ENCODE measurements at regions not wholly inside any gene's neighbourhood (a gene's known extent, or its start where the extent isn't known, plus 50 kb on each side); places are given as distances from the start of the nearest gene placed in this dataset.

GRCh38 chr13:91187522-91187921 is 160.0 kb upstream of the MIR17HG start:
- DNase-seq (ENCODE audit: low read depth, low spot score) = no peak

GRCh38 chr13:91189506-91189905 is 158.0 kb upstream of the MIR17HG start:
- DNase-seq (ENCODE audit: low read depth, low spot score) = no peak

- DNase-seq (ENCODE audit: low read depth, low spot score) = no peak
These were observed 154.1 kb upstream of the MIR17HG start for GRCh38 chr13:91193358-91193757.

- DNase-seq (ENCODE audit: low read depth, low spot score) = no peak
These were observed 151.7 kb upstream of the MIR17HG start for GRCh38 chr13:91195789-91196188.

- no peak for DNase-seq (ENCODE audit: low read depth, low spot score)
These were observed 150.5 kb upstream of the MIR17HG start for GRCh38 chr13:91196958-91197357.

- no peak for DNase-seq (ENCODE audit: low read depth, low spot score)
These were observed 147.6 kb upstream of the MIR17HG start for GRCh38 chr13:91199866-91200265.

GRCh38 chr13:91200486-91200885 is 147.0 kb upstream of the MIR17HG start:
- DNase-seq (ENCODE audit: low read depth, low spot score) = no peak

GRCh38 chr13:91203430-91203829 is 144.1 kb upstream of the MIR17HG start:
- DNase-seq (ENCODE audit: low read depth, low spot score) = no peak

- DNase-seq (ENCODE audit: low read depth, low spot score) = no peak
These were observed 140.2 kb upstream of the MIR17HG start for GRCh38 chr13:91207261-91207660.

GRCh38 chr13:91211510-91211909 is 136.0 kb upstream of the MIR17HG start:
- DNase-seq (ENCODE audit: low read depth, low spot score) = no peak

- no peak for DNase-seq (ENCODE audit: low read depth, low spot score)
These were observed 135.3 kb upstream of the MIR17HG start for GRCh38 chr13:91212231-91212630.

- DNase-seq (ENCODE audit: low read depth, low spot score) = no peak
These were observed 133.5 kb upstream of the MIR17HG start for GRCh38 chr13:91214031-91214430.

GRCh38 chr13:91216928-91217700 is 130.4 kb upstream of the MIR17HG start:
- DNase-seq (ENCODE audit: low read depth, low spot score) = no peak

GRCh38 chr13:91219201-91219600 is 128.3 kb upstream of the MIR17HG start:
- DNase-seq (ENCODE audit: low read depth, low spot score) = no peak

GRCh38 chr13:91220872-91221271 is 126.6 kb upstream of the MIR17HG start:
- DNase-seq (ENCODE audit: low read depth, low spot score) = no peak

GRCh38 chr13:91228108-91228507 is 119.4 kb upstream of the MIR17HG start:
- no peak for DNase-seq (ENCODE audit: low read depth, low spot score)

- no peak for DNase-seq (ENCODE audit: low read depth, low spot score)
These were observed 118.5 kb upstream of the MIR17HG start for GRCh38 chr13:91228940-91229339.

- DNase-seq (ENCODE audit: low read depth, low spot score) = no peak
These were observed 114.8 kb upstream of the MIR17HG start for GRCh38 chr13:91232716-91233115.

GRCh38 chr13:91233291-91233690 is 114.2 kb upstream of the MIR17HG start:
- DNase-seq (ENCODE audit: low read depth, low spot score) = no peak

- no peak for DNase-seq (ENCODE audit: low read depth, low spot score)
These were observed 111.3 kb upstream of the MIR17HG start for GRCh38 chr13:91236182-91236581.

- DNase-seq (ENCODE audit: low read depth, low spot score) = no peak
These were observed 110.6 kb upstream of the MIR17HG start for GRCh38 chr13:91236921-91237320.

- no peak for DNase-seq (ENCODE audit: low read depth, low spot score)
These were observed 109.5 kb upstream of the MIR17HG start for GRCh38 chr13:91238036-91238435.

GRCh38 chr13:91240341-91240740 is 107.1 kb upstream of the MIR17HG start:
- DNase-seq (ENCODE audit: low read depth, low spot score) = no peak

Data from activated naive CD8-positive, alpha-beta T cell treated with anti-CD3 and anti-CD28 coated beads, Interleukin-2, amount 50 U/mL, for 16 hours (primary cell).